Ovary (tissue), 7 donors: ENCODE measurements at regions not wholly inside any gene's neighbourhood (a gene's known extent, or its start where the extent isn't known, plus 50 kb on each side); places are given as distances from the start of the nearest gene placed in this dataset.
A peak's percentile ranks its signal among the peaks of the same experiment; 100 is the strongest.

ENCODE experiments used
- DNase-seq, 5 donors: peaks; one replicate each; pipeline ENCODE4 v3.0.0-alpha.2; 2019 to 2020
- H3K27ac ChIP-seq, 2 donors: fragments of 200-600 bp; one replicate each; pipeline versions ENCODE4 v1.5.1 to v1.8.0; 2019 to 2022
- H3K27me3 ChIP-seq: fragments of 200-600 bp; one replicate; pipeline ENCODE4 v1.8.0; 2022
- H3K36me3 ChIP-seq: fragments of 200-600 bp; sonication (generic); one replicate; pipeline ENCODE4 v1.5.1; 2019
- H3K4me1 ChIP-seq: one replicate; pipeline ENCODE4 v1.8.1; 2013; ENCODE audit warnings: mild to moderate bottlenecking, moderate library complexity; ENCODE audit not compliant: insufficient read depth
- H3K4me3 ChIP-seq: fragments of 200-600 bp; sonication (generic); one replicate; pipeline ENCODE4 v1.5.1; 2017
- H3K9me3 ChIP-seq, 2 donors: fragments of 200-600 bp in 1 of 2; sonication (generic) in 1 of 2; one replicate each; pipeline versions ENCODE4 v1.5.1 to v1.8.1; 2013 to 2019; ENCODE audit warnings: mild to moderate bottlenecking in 1 of 2, moderate library complexity in 1 of 2
- CTCF ChIP-seq, 3 donors: fragments of 450-650 bp in 2 of 3; fragments of 200-600 bp in 1 of 3; IDR thresholded peaks; one replicate each; pipeline versions ENCODE4 v1.5.1 to v1.8.0; 2016 to 2022; ENCODE audit warnings: antibody characterized with exemption in 3 of 3, mild to moderate bottlenecking in 1 of 3
- EP300 ChIP-seq: sonication (generic); formaldehyde crosslinking; IDR thresholded peaks from one replicate; pipeline ENCODE4 v1.6.1; 2017; ENCODE audit warnings: antibody characterized with exemption
- POLR2A ChIP-seq: fragments of 450-650 bp; IDR thresholded peaks from one replicate; pipeline ENCODE4 v1.6.1; 2017; ENCODE audit warnings: antibody characterized with exemption, mild to moderate bottlenecking, moderate library complexity
- WGBS, 3 donors: extraction: QIAGEN DNeasy Blood & Tissue Kit in 1 of 3; methylation state at CpG; one replicate each; pipeline versions ENCODE4 v1.1.5 to v1.1.7; 2013 to 2017; 5-methylcytosine and 5-hydroxymethylcytosine counted together
- intact Hi-C, 4 donors: fragments of 100-400 bp; cut with DNase I; formaldehyde crosslinking; loops; one replicate each; pipeline versions ENCODE4 v1.11.0 to v1.15.1; 2022 to 2023
- donor health status: DM: no; HTN: no; CAD: no; lungs with moderate emphysema.
- donor health status: DM: no; HTN: no; CAD: no.
- donor health status: Bipolar disorder and iron deficiency.
- donor health status: DM: no; HTN: no; CAD: no.
- donor health status: DM: yes; HTN: yes; CAD: no.

GRCh38 chr2:62293151-62293489 lies 97.2 kb downstream of the B3GNT2 start:
- H3K4me3 ChIP-seq: no peak overlapping the region
- peaks cover 5% of the 10 kb centered on the region for H3K4me1 ChIP-seq
- no peaks in the 10 kb centered on the region for H3K9me3 ChIP-seq
- no peak for DNase-seq
- no peaks in the 10 kb centered on the region for H3K27me3 ChIP-seq
- intact Hi-C loops: no loop called here
- no peak overlapping the region for H3K27ac ChIP-seq
- TF ChIP-seq CTCF (IDR thresholded peaks at IDR 0.05) (no peak), POLR2A (no peak), EP300 (no peak)
- H3K36me3 ChIP-seq: no peaks in the 10 kb centered on the region
- WGBS, 3 donors: 88 to 95% (median 92%) methylated on average over 6 of the region's 6 CpGs

- Histone ChIP-seq H3K9me3 (no peaks in the 10 kb centered on the region), H3K27me3 (no peaks in the 10 kb centered on the region), H3K4me1 (peaks cover 5% of the 10 kb centered on the region), H3K4me3 (no peak overlapping the region), H3K27ac (no peak overlapping the region), H3K36me3 (no peaks in the 10 kb centered on the region)
- intact Hi-C loops: no loop called here
- WGBS, 3 donors: 40 to 59% (median 52%) methylated on average over 4 of the region's 4 CpGs
- peak in 1 of 5 donors; percentile 28 for DNase-seq
- no peak for TF ChIP-seq EP300
- TF ChIP-seq CTCF (IDR thresholded peaks at IDR 0.05): no peak
- no peak for TF ChIP-seq POLR2A
Observed at GRCh38 chr2:62292190-62292589, 96.3 kb downstream of the B3GNT2 start.

- intact Hi-C loops: no loop called here
- 87 to 89% (median 87%) methylated on average over 7 of the region's 7 CpGs for whole genome bisulfite sequencing, 3 donors
- Histone ChIP-seq H3K27me3 (no peaks in the 10 kb centered on the region), H3K9me3 (no peaks in the 10 kb centered on the region), H3K4me3 (no peak overlapping the region), H3K4me1 (peaks cover 5% of the 10 kb centered on the region), H3K27ac (no peak overlapping the region), H3K36me3 (no peaks in the 10 kb centered on the region)
- no peak for DNase-seq
- TF ChIP-seq CTCF (IDR thresholded peaks at IDR 0.05) (no peak), POLR2A (no peak), EP300 (no peak)
Observed at GRCh38 chr2:62291517-62292137, 95.7 kb downstream of the B3GNT2 start.

- H3K36me3 ChIP-seq: no peaks in the 10 kb centered on the region
- no peaks in the 10 kb centered on the region for H3K9me3 ChIP-seq
- 75 to 93% (median 86%) methylated on average over 1 of the region's 1 CpG for WGBS, 3 donors
- intact Hi-C loops: no loop called here
- no peak overlapping the region for H3K4me3 ChIP-seq
- H3K27me3 ChIP-seq: no peaks in the 10 kb centered on the region
- no peak overlapping the region for H3K27ac ChIP-seq
- H3K4me1 ChIP-seq: peaks cover 5% of the 10 kb centered on the region
- no peak for TF ChIP-seq CTCF (IDR thresholded peaks at IDR 0.05)
- TF ChIP-seq POLR2A: no peak
- no peak for TF ChIP-seq EP300
- no peak for DNase-seq
Observed at GRCh38 chr2:62291052-62291451, 95.1 kb downstream of the B3GNT2 start.
